Mucosa of stomach (tissue), 1 donor: ENCODE measurements at regions not wholly inside any gene's neighbourhood (a gene's known extent, or its start where the extent isn't known, plus 50 kb on each side); places are given as distances from the start of the nearest gene placed in this dataset.

ENCODE experiments used
- H3K27me3 ChIP-seq: one replicate; pipeline ENCODE4 v1.7.0; 2013; ENCODE audit warnings: mild to moderate bottlenecking, low read length; ENCODE audit not compliant: control insufficient read depth, insufficient read depth
- H3K36me3 ChIP-seq: one replicate; pipeline ENCODE4 v1.7.0; 2013; ENCODE audit warnings: low read length; ENCODE audit not compliant: control insufficient read depth, insufficient read depth
- H3K4me1 ChIP-seq: one replicate; pipeline ENCODE4 v1.7.0; 2013; ENCODE audit warnings: mild to moderate bottlenecking, low read length; ENCODE audit not compliant: control insufficient read depth, insufficient read depth
- H3K4me3 ChIP-seq: one replicate; pipeline ENCODE4 v1.7.0; 2013; ENCODE audit warnings: low read length
- H3K9ac ChIP-seq: one replicate; pipeline ENCODE4 v1.7.0; 2013; ENCODE audit warnings: mild to moderate bottlenecking, low read length, moderate library complexity
- H3K9me3 ChIP-seq: one replicate; pipeline ENCODE4 v1.7.0; 2013; ENCODE audit warnings: mild to moderate bottlenecking, low read length, moderate library complexity; ENCODE audit not compliant: control insufficient read depth
- donor health status: Pancreatic carcinoma.

DNA sequence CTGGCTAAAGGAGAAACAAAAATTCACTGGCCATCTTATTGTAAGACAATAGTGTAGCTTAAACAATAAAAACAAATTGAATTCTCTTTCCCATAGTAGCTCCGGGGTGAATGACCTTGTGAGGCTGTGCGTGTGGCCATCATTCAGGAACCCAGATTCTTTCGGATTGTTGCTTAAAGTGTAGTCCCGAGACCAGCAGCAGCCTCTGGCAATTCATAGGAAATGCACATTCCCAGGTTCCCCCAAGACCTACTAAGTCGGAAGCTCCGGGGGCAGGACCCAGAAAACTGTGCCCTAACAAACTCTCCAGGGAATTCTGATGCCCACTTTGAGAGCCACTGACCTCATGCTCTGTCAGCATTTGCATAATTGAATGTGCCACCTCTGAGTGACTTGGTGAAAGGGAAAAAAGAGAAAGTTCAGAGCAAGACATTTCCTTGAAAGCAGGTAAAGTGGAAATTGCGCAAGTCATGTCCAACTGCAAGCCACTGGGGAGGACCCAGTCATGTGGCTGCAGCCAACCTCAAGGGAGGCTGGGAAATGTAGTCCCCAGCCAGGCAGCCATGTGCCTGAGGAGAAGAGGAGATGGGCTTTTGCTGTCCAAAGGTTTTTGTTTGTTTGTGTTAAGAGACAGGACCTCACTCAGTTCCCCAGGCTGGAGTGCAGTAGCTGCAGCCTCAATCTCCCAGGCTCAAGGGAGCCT is 50.7 kb upstream of the PNMA8B start:
- Histone ChIP-seq H3K9me3 (no peaks in the 10 kb centered on the region), H3K9ac (peak overlapping the region; percentile 11), H3K27me3 (no peaks in the 10 kb centered on the region), H3K4me1 (no peaks in the 10 kb centered on the region), H3K36me3 (no peaks in the 10 kb centered on the region), H3K4me3 (no peak overlapping the region)

DNA sequence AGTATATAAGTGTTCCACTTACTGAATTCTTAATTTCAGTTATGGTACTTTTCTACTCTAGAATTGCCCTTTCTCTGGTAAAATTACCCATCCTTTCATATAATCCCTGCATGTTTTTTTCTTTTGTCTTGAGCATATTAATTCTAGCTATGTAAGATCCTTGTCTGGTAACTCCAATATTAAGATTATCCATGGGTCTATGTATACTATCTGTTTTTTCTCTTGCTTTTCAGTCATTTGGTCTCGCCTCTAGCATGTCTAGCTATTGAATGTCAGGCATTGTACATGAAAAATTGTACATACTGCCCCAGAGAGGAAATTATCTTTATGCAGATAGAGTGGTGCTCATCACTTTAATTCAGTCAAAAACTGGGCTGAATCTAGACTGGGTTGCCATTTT is 50.4 kb upstream of the CALM3 start:
- no peak overlapping the region for H3K4me3 ChIP-seq
- no peaks in the 10 kb centered on the region for H3K9me3 ChIP-seq
- H3K4me1 ChIP-seq = no peaks in the 10 kb centered on the region
- H3K36me3 ChIP-seq = no peaks in the 10 kb centered on the region
- H3K27me3 ChIP-seq = no peaks in the 10 kb centered on the region
- no peak overlapping the region for H3K9ac ChIP-seq

DNA sequence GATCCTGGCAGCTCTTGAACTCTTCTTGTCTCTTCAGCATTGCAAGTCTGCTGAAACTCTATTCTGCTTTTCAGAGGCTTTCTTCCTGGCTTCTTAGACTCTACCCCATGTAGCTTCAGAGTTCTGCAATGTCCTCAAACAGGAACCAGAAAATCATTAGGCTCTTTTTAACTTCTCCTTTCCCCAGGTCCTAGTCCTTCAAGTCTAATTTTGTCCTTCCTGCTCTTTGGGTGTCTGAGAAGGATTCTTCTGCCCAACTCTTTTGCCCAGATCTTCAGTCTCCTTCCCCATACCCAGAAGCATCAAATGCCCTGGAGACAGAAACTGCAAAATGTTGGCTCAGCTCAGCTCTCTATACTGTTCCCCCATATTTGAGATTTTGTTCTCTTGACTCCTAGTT is 50.0 kb upstream of the CALM3 start:
- no peaks in the 10 kb centered on the region for H3K9me3 ChIP-seq
- no peak overlapping the region for H3K4me3 ChIP-seq
- H3K4me1 ChIP-seq = no peaks in the 10 kb centered on the region
- no peaks in the 10 kb centered on the region for H3K27me3 ChIP-seq
- H3K9ac ChIP-seq = no peak overlapping the region
- no peaks in the 10 kb centered on the region for H3K36me3 ChIP-seq
